ENCODE measurements at regions not wholly inside any gene's neighbourhood (a gene's known extent, or its start where the extent isn't known, plus 50 kb on each side); places are given as distances from the start of the nearest gene placed in this dataset.
"Not testable (repeated sequence)": the region's sequence is repeated elsewhere in the genome, so short reads cannot be mapped to it uniquely, and the experiment has no call there.

DNA sequence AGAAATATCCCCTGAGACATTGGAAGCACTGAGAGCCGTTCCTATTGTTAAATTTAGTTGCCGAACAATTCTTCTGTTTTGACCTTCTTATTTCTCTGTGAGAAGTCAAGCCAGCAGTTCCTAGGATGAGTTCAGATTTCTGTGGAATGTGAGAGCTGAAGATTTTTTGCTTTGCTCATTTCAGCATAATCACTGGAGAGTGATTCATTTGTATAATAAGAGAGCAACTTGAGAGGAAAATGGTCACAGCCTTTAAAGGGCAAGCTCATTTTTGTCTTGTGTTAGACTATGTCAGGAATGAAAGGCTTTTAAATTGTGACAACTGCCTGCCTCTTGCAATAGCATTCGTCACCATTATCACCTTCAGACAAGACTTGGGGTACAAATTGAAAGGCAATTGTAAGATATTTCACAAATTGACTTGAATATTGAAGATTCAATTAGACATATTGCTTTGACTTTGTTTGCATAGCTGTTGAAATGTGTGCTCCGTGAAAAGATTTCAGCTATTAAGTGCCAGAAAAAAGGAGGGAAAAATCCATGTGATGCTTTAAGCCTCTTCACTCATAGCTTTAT is 900.0 kb upstream of the GOT2 start:
- no peak for DNase-seq (ENCODE audit: low read depth)

DNA sequence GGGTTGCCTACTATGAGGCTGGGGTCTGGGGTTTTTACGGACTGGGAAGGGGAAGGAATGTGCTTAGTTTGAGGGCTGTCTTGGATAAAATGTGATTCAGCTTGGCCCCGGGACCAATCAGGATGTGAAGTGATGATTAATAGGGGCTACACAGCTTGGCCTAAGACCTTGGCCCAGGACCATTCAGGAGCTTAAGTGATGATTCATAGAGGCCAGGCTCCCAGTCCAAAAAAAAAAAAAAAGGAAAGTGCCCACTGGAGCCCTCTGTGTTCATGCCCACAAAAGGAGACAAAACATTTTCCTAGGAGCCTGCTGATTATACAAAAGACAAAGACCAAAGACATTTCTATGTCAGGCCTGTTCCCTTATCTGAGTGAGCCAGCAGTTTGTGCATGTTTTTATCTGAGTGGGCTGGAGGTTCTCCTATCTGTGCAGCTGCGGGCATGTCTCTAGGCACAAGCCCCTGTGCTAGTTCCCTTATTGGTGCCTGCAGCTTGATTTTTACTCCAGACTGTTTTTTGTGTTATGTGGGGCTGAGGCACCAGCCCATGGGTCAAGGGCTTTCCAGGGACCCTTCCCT is 898.2 kb upstream of the GOT2 start:
- no peak for DNase-seq (ENCODE audit: low read depth)

DNA sequence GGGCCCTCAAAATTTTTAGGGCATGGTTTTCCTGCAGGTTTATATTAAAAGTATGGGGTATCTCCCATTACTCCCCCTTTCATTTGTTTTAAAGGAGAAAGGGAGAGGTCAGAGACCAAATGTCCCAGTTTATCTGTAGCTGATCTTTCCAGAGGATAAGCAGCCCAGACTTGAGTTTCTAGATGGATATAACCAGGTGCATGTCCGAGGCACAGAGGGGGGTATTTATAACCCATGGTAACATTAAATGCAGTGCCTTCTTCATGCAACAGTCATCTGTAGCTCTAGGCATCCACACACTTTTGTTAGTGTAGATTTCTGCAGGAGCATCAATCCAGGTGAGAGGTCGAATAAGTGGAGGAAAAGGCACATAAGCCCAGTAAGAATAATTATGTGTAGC is 890.3 kb upstream of the GOT2 start:
- not testable (repeated sequence) for DNase-seq (ENCODE audit: low read depth)

DNA sequence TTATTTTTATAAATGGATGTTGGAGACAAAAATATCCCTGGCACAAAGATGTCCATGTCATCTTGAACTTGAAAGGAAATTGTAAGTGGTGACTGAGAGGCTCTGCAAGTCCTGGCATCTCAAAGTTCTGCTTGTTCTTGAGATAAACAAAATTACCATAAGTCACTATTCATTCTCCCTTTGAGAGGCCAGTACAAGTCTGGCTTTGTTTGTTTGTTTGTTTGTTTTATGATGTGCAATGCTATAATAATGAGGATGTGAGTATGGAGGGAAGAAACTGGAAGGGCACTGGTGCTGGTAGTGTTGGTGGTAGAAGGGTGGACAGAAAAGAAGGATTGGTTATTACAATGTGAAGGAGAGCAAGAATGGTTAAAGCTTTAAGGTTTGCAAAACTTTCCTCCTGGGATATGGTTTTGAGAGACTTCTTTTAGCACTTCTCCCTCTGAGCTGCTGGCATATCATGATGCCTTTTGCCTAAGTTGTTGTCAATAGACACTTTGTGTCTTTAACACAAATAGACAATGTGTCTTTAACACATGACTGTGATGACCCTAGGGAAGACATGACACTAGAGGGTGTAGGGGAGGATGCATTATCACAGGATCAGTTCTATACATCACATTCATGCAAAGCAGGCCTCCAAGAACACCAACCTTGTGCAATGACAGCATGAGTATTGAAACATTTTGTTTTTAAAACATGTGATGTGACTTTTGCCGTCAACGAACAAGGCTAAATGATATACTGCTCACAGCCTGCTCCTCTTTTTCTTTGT is 880.5 kb upstream of the GOT2 start:
- DNase-seq (ENCODE audit: low read depth): no peak

DNA sequence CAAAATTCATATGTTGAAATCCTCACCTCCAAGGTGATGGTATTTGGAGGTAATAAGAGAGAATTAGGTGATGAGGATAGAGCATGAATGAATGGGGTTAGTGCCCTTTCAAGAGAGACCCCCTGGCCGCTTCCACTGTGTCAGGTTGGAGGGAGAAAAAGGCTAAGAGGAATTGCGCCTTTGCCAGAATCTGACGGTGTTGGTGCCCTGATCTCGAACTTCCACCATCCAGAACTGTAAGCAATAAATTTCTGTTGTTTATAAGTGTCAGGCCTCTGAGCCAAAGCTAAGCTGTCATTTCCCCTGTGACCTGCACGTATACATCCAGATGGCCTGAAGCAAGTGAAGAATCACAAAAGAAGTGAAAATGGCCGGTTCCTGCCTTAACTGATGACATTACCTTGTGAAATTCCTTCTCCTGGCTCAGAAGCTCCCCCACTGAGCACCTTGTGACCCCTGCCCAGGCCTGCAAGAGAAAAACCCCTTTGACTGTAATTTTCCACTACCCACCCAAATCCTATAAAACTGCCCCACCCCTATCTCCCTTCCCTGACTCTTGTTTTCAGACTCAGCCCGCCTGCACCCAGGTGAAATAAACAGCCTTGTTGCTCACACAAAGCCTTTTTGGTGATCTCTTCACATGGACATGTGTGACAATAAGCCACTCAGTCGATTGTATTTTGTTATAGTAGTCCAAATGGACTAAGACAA is 878.9 kb upstream of the GOT2 start:
- DNase-seq (ENCODE audit: low read depth): not testable (repeated sequence)

DNA sequence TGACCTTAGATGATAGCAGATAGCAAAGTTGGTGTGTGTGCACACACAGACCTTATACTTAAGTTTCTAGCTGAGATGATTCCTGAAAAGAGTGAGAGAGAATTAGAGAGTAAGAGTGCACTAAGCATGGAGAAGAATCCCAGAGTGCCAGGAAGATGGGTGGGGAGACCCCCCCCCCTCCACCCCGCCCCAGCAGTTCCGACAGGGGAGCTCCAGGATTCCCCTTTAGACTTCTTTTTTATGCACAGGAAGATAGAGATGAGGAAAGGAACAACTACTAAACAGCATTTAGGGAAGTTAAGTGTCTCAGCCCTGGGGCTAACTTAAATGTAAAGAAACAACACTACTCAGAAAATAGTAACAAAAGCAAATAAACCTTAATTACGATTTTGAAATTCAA is 878.0 kb upstream of the GOT2 start:
- DNase-seq (ENCODE audit: low read depth): no peak

DNA sequence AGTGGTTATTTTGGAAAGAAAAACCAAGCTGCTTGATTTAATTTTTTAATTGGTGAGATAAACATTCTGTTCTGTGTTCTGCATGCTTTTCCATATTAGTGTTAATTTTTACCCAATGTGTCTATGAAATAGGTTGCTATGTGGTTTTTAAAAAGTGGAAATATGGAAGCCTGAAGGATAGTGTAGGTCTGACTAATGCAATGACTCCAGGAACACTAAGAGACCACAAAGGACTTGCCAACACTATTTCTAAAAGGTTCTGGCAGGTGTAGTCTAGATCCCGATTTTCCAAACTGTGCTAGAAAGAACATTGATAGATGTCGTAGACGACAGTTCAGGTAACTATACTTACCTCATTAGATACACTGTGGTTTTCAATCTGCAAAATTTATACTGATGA is 877.4 kb upstream of the GOT2 start:
- DNase-seq (ENCODE audit: low read depth): no peak

DNA sequence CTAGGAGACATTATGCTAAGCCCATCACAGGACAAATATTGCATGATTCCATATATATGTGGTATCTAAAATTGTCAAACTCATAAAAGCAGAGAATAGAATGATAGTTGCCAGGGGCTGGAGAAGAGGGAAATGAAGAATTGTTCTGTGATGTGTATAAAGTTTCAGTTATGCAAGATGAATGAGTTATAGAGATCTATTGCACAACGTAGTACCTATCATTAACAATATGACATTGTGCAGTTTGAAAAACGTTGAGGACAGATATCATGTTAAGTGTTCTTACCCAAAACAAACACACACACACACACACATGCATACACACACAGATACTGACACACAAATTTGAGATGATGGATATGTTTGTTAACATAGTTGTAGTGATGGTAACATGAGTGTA is 871.6 kb upstream of the GOT2 start:
- DNase-seq (ENCODE audit: low read depth): no peak

DNA sequence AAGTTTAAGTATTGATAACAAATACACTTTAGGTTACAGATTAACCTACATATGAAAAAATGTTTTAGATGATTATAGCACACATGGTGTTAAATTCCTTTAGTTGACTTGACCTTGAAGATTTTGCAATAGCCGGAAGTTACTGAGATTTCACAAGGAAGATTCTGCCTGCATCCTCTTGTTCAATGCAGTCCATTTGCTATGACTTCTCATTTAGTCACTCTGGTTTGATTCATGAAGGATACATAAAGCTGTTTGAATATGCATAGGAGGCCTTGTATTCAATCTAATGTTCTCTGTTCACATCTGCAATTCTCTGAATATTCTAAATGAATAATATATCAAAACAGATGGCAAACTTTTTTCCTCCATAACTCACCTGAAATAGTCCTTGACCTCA is 870.2 kb upstream of the GOT2 start:
- no peak for DNase-seq (ENCODE audit: low read depth)

DNA sequence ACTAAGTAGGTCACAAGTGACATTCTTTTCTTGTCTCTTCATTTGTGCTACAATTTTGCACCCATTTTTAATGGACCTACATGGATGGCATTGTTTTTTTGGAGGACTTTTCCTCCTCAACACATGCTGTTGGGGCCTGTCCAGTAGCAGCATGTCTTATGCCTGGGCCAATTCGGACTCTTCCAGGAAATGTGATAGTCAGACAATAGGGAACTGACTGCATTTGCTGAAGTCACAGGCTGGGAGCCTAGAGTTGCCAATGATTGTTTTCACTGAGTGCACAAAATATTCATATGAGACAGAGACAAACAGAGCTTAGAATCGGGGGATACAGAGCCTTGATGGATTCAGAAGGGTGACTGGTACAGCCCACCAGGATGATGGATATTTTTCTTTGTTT is 867.3 kb upstream of the GOT2 start:
- DNase-seq (ENCODE audit: low read depth): no peak

DNA sequence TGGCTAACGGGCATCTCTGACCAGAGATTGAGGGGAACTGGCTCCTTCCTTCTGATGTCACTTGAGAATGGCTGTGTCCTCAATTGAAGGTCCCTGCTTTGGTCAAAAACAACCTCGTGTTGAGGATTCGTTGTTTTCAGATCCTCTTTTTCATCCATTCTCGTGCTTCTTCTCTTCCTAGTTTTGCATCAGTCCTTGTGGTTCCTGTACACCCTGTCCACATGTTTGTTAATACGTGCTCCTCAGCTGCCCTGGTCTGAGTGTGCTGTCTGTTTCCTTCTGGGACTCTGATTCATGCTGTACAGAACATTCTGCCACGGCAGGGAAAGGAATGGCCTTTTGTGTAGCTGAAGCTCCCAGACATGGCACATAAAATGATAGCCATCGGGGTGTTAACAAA is 863.2 kb upstream of the GOT2 start:
- DNase-seq (ENCODE audit: low read depth): no peak

DNA sequence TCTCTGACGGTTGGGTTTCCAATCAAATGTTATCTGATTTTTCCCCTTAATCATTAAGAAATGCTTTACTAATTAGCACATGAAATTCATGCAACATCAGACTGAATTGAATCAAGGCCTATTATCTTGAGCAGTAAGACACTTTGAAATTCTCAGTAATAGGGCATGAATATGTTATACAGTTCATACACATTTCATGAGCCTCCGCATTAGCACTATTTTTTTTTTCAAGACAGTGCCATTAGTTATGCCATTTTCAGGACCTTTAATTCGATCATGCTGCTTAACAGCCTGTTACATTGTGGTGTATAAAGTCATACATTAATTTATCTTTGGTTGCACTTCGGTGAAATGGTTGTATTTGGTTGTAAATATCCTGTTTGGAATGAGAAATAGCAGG is 862.6 kb upstream of the GOT2 start:
- DNase-seq (ENCODE audit: low read depth): no peak

DNA sequence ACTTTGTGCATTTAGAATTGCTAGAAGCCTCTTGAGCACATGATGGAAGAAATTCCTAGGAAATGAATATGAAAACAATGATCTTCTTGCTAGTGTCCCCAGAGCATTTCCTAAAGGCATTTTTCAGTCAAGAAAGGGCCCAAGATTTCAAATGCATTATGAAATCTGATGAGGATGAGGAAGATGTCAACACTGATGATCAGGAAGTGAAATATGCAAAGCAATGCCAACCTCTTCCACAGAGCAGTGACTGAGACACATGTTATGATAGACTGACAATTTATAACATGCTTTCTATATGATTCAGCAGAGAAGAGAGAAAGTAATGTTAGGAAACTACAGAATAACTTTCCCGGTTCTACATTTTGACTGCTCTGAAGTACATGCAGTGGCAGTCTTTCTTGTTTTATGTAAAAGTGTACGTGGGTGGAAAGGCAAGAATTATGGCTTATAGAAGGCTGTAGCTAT is 859.1 kb upstream of the GOT2 start:
- no peak for DNase-seq (ENCODE audit: low read depth)

DNA sequence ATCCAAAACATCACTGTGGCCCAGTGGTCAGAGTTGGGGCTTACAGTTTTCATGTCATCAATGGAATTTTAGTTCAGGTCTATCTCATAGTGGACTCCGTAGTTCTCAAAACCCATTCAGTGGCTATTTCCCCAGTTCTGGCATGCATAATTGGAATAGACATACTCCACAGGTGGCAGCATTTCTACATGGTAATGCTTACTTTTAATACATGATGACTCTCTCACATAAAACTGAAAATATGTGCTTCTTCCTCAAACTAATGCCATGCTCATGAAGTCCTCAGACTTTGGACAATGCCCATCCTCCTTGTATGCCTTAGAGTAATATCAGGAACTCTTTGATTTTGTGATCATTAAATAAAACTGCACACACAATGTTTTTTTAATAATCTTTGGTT is 857.4 kb upstream of the GOT2 start:
- DNase-seq (ENCODE audit: low read depth): no peak

DNA sequence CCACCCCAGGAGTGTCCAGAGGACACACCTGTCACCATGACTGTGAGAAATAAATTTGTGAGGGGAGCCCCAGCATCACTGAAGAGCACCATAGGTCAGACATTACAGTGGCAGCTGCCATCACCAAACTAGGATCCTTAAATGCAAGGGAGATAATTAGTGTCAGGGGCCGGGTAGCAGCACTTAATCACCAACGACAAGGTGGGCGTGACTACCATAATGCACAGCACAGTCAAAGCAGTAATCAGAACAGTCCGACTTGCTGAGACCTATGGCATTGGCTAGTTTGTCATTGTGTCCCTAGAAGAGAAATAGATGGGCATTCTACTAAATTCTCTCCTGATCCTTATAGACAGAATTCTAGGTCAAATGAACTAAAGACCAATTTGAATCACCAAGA is 856.7 kb upstream of the GOT2 start:
- DNase-seq (ENCODE audit: low read depth): no peak

DNA sequence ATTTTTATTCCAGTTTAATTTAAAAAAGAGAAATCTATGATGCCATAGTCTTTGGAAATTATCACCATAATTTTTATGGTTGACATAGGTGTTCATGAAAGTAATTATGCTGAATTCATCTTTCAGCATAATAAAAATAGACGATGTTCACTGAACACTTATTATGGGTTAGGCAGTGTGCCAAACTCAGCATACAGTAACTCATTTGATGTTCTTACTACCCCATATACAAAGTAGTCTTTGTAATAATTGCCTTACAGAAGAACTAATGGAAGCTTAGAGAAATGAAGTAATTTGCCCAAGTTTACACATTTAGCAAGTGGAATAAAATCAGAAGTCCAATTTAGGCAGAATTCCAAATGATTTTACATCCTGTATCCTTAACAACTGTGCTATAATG is 852.2 kb upstream of the GOT2 start:
- no peak for DNase-seq (ENCODE audit: low read depth)

DNA sequence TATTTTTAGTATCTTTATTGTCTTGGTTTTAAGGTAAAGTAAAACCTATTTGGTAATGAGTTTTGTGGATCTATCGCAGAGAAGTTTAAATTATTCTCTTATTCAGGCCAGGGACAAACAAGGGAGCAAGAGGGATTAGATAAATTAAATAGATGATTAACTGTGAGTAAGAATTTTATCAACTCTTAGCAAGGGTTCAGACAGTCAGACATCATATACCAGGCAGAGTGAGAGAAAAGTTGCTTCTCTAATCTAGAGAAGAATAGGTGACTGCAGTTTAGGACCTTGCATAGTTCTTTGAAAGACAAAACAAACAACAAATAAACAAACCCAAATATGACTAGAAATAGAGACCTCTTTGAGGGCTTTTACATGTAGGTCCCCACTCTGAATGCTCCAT is 840.2 kb upstream of the GOT2 start:
- DNase-seq (ENCODE audit: low read depth): no peak

DNA sequence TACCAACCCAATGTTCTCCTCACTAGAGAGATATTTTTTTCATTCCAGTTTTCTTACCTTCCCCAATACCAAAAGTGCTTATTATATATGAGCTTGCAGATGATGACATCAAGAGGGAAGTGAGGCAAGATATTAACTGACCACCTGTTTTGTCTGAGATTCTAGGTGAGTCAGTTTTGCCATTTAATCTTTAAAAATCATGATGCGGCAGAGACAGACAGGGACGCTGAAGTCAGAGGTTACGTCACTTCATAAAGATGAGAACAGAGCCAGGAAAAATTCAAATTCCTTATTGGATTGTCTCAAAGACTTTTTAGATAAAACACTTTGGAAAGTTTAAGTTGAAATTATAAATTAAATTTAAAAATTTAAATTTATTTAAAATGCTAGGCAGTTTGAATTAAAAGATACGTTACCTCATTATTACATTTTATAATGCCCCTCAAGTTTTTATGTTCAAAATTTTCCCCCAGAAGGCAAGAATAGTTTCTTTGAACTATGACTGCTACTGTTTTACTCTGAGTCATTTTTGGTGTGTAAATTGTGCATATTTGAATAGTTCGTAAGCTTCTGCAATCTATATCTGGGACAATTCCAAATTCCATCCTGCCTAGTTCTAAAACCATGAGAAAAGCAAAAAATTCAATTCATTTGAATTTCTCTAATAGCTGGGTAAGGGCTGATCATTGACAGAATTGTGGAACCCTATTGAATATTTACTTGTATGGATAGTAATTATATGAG is 839.6 kb upstream of the GOT2 start:
- no peak for DNase-seq (ENCODE audit: low read depth)

DNA sequence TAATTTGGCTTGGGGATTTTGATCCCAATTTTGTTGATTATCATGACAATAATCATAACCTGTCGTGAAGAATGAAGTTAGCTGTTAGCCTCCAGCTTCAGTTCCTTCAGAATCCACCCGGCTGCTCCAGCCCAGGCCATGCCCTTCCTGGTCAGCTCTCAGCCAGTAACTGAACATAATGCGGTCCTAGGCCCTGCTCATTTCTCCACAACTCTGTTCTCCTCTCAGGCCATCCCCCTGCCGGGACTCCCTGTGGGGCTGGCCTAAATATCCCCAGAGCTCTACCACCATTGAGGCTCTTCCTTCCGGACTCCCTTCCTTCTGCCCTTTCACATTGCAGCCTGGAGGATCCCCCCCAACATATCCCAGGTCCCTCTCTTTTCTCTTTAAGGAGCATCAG is 833.4 kb upstream of the GOT2 start:
- no peak for DNase-seq (ENCODE audit: low read depth)

DNA sequence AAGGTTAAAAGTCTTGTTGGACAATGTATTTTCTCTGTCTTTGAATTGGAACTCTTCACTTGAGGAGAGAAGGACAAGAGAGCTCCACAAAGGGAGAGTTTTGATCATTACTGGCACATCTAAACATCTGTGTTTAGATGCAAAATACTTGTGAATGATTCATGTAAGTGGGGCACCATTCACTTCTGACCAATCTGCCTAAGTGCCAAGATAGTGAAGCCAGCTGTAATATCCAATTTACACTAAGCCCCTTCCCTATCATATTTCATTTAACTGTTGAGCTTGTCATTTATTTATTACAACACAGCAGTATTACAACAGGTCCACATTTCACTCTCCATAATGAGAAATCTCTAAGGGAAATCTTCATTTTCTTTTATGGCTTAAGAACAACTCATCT is 832.3 kb upstream of the GOT2 start:
- DNase-seq (ENCODE audit: low read depth): no peak

DNA sequence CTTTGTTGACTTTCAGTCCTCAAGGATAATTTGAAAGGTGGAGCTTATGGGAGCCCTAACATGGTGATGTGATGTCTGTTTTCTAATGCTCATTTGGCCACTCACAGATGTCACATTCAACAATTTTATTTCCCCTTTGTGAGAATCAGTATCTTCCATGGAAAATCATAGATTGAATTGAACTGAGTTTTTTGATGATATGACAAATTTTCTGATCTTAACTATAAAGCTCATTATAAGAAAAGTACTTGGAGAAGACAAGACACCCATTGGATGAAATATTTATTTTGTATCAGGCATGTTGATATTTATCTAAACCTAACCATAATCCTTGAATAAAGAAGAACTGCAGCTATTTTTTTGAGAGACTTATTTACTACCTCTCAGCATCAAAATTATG is 824.6 kb upstream of the GOT2 start:
- no peak for DNase-seq (ENCODE audit: low read depth)

DNA sequence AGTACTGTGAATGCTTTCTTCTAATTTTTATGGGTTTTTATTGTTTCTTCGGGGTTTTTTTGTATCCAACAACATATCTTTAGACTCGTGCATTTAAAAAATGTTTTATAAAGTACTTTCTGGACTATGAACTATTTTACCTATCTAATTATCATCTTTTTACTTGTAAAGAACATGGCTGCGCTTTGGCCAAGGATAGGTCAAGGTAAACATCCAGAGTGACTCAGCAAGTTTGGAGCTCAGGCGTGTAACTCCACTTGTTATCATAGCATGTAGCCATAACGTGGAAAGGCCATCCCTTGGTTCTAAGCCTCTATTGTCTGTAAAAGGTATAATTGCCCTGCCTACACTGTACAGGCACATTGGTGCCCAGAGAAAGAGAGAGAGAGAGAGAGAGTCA is 818.0 kb upstream of the GOT2 start:
- no peak for DNase-seq (ENCODE audit: low read depth)

Measured in Daoy (cell line).